ENCODE measurements at regions not wholly inside any gene's neighbourhood (a gene's known extent, or its start where the extent isn't known, plus 50 kb on each side); places are given as distances from the start of the nearest gene placed in this dataset.

GRCh38 chr3:88704338-88704737, 403.1 kb upstream of the EPHA3 start:
- Histone ChIP-seq H3K23ac (ENCODE audit: low read depth, low read length) (no peak overlapping the region), H3K27me3 (ENCODE audit: control insufficient read depth, insufficient read depth, low read length) (no peaks in the 10 kb centered on the region), H3K56ac (ENCODE audit: extremely low read depth, insufficient read depth, low read length) (no peak overlapping the region), H3K4me3 (ENCODE audit: insufficient read depth, low read depth, low read length) (no peak overlapping the region), H3K4me2 (ENCODE audit: low read depth, low read length) (no peak overlapping the region), H3K4me1 (ENCODE audit: control insufficient read depth, insufficient read depth, low read length) (no peaks in the 10 kb centered on the region), H3K14ac (replicated peaks; ENCODE audit: low read depth, low read length) (no peak overlapping the region), H3K9me3 (ENCODE audit: control insufficient read depth, insufficient read depth, low read length) (no peaks in the 10 kb centered on the region), H2BK15ac (ENCODE audit: low read depth, low read length) (no peak overlapping the region), H4K8ac (ENCODE audit: low read depth in 2 of 2, low read length in 2 of 2) (no peak overlapping the region), H2AK9ac (replicated peaks; ENCODE audit: low read depth, low read length, poor library complexity) (no peak overlapping the region), H3K9ac (ENCODE audit: low read depth, low read length) (no peak overlapping the region), H3K4ac (ENCODE audit: low read depth, low read length) (no peak overlapping the region), H2BK20ac (ENCODE audit: low read depth, low read length) (no peak overlapping the region), H2BK120ac (ENCODE audit: low read depth, low read length) (no peak overlapping the region), H3K79me1 (ENCODE audit: low read depth in 1 of 2, low read length in 2 of 2) (no peaks in the 10 kb centered on the region), H4K20me1 (ENCODE audit: insufficient read depth, low read length) (no peaks in the 10 kb centered on the region), H3K36me3 (ENCODE audit: control insufficient read depth, insufficient read depth, low read length) (no peaks in the 10 kb centered on the region), H4K91ac (ENCODE audit: insufficient read depth, low read depth, low read length) (no peak overlapping the region), H3K18ac (ENCODE audit: low read depth, low read length) (no peak overlapping the region), H2BK5ac (ENCODE audit: low read depth, low read length, poor library complexity, severe bottlenecking) (no peak overlapping the region), H3K27ac (ENCODE audit: insufficient read depth, low read length) (no peak overlapping the region), H2AFZ (replicated peaks; ENCODE audit: low read length, poor library complexity) (no peak overlapping the region), H3K9me1 (ENCODE audit: insufficient read depth, low read length) (no peaks in the 10 kb centered on the region), H4K5ac (ENCODE audit: low read depth, low read length) (no peak overlapping the region), H2AK5ac (ENCODE audit: low read depth, low read length) (no peak overlapping the region)
- no TSS peak for BruUV-seq (replicated peaks)
- no peak for DNase-seq
- dilution Hi-C loops (cut with HindIII; ENCODE audit: low sequenced_read_pairs, unreplicated experiment), result no loop called here
- ChIA-PET CTCF (no interaction called here), POLR2A (ENCODE audit: unreplicated experiment) (no interaction called here)
- no peak for ATAC-seq (ENCODE audit: low read depth)
- in situ Hi-C loops (cut with MboI; ENCODE audit: low sequenced_read_pairs), result no loop called here
- intact Hi-C loops (cut with micrococcal nuclease), result loop anchor here (10.0 kb wide), 1 partner anchor 390 kb away; no protein-coding TSS in a partner anchor
- WGBS, 2 experiments (ENCODE audit: extremely low coverage in 2 of 2, insufficient read length in 1 of 2), result no CpG with 5 or more reads among the region's 3 CpGs
- no peak for TF ChIP-seq MAFK (IDR thresholded peaks at IDR 0.05; ENCODE audit: low read depth, low read length)
- TF ChIP-seq CHD1 (IDR thresholded peaks at IDR 0.05; ENCODE audit: low read depth, low read length), result no peak
- no peak for TF ChIP-seq POLR2A (IDR thresholded peaks at IDR 0.05; ENCODE audit: low read depth, low read length)
- TF ChIP-seq FOS (IDR thresholded peaks at IDR 0.05; ENCODE audit: low read depth, low read length), result no peak
- no peak for TF ChIP-seq ELK1 (IDR thresholded peaks at IDR 0.05; ENCODE audit: borderline replicate concordance, low read depth, low read length)
- TF ChIP-seq RCOR1 (IDR thresholded peaks at IDR 0.05; ENCODE audit: insufficient replicate concordance, low read length), result no peak
- TF ChIP-seq NFE2L2 (IDR thresholded peaks at IDR 0.05; ENCODE audit: low read depth, low read length), result no peak
- TF ChIP-seq BHLHE40 (IDR thresholded peaks at IDR 0.05; ENCODE audit: low read depth, low read length), result no peak
- no peak for TF ChIP-seq SMC3 (IDR thresholded peaks at IDR 0.05; ENCODE audit: low read depth, low read length)
- TF ChIP-seq USF2 (IDR thresholded peaks at IDR 0.05; ENCODE audit: low read depth, low read length), result no peak
- no peak for TF ChIP-seq MXI1 (IDR thresholded peaks at IDR 0.05; ENCODE audit: borderline replicate concordance, low read depth, low read length)

Data from IMR-90 (cell line).